ENCODE measurements at regions not wholly inside any gene's neighbourhood (a gene's known extent, or its start where the extent isn't known, plus 50 kb on each side); places are given as distances from the start of the nearest gene placed in this dataset.

DNA sequence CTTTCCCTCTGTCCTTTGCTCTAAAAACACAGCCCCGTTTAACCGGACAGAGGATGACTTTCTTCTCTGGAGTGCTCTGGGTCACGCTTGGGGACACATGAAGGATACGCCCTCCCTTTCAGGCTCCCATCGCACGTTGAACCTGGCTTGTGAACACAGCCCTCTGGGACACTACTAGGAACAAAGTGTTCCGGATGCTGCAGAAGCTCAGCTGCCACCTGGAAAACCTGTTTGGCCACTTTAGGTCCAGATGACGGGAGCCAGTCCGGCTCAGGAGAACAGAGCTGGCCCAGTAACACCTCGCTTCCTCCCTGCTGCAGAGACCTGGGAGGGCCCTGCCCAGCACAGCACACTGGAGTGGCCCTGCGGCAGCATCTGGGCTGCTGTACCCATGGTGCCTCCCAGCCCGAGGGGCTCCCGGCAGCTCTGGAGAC is 60.1 kb downstream of the GADD45G start:
- H4K91ac ChIP-seq (ENCODE audit: low read depth, low read length, poor library complexity) = no peak overlapping the region
- H3K14ac ChIP-seq (ENCODE audit: low read length) = no peak overlapping the region
- no peak overlapping the region for H2AFZ ChIP-seq (ENCODE audit: low read length)
- H2BK12ac ChIP-seq (ENCODE audit: low read length) = no peak overlapping the region
- no peak overlapping the region for H3K4ac ChIP-seq (ENCODE audit: low read length)
- H2BK120ac ChIP-seq (ENCODE audit: low read depth, low read length) = no peak overlapping the region
- H3K18ac ChIP-seq (ENCODE audit: low read length) = peak overlapping the region; percentile 7
- no peak overlapping the region for H3K27ac ChIP-seq (replicated peaks; ENCODE audit: low read length)
- no peaks in the 10 kb centered on the region for H3K36me3 ChIP-seq (replicated peaks in 1 of 2; ENCODE audit: control insufficient read depth in 2 of 2, insufficient read depth in 2 of 2, low read length in 2 of 2)
- H2BK15ac ChIP-seq (ENCODE audit: low read length) = no peak overlapping the region
- H3K4me2 ChIP-seq (ENCODE audit: insufficient read depth, low read length, poor library complexity, severe bottlenecking) = no peak overlapping the region
- no peak for DNase-seq (ENCODE audit: low spot score)
- peak overlapping the region; percentile 20 for H2AK5ac ChIP-seq (ENCODE audit: low read depth, low read length)
- H4K8ac ChIP-seq (ENCODE audit: low read depth, low read length) = no peak overlapping the region
- no peaks in the 10 kb centered on the region for H3K9me3 ChIP-seq (replicated peaks in 1 of 2; ENCODE audit: control insufficient read depth in 2 of 2, insufficient read depth in 1 of 2, low read depth in 1 of 2, low read length in 2 of 2)
- no peaks in the 10 kb centered on the region for H3K79me1 ChIP-seq (ENCODE audit: low read depth, low read length)
- peaks cover 12 to 17% of the 10 kb centered on the region in 2 donors for H3K4me1 ChIP-seq (ENCODE audit: control insufficient read depth in 2 of 2, insufficient read depth in 1 of 2, low read depth in 1 of 2, low read length in 2 of 2)
- no CpG with 5 or more reads among the region's 13 CpGs for WGBS, 2 donors (ENCODE audit: extremely low coverage in 2 of 2, insufficient read length in 2 of 2, insufficient replicate concordance in 1 of 2)
- H3K23ac ChIP-seq (ENCODE audit: low read depth, low read length, poor library complexity) = no peak overlapping the region
- peaks cover 0 to 20% (median 2%) of the 10 kb centered on the region in 3 experiments for H3K27me3 ChIP-seq (ENCODE audit: control insufficient read depth in 3 of 3, insufficient read depth in 3 of 3, low read depth in 1 of 3, low read length in 3 of 3)
- no peak overlapping the region for H3K4me3 ChIP-seq (ENCODE audit: low read length in 2 of 2)
- no peak overlapping the region for H2BK5ac ChIP-seq (ENCODE audit: low read length)
- H3K9ac ChIP-seq (ENCODE audit: low read depth, low read length, poor library complexity) = no peak overlapping the region

DNA sequence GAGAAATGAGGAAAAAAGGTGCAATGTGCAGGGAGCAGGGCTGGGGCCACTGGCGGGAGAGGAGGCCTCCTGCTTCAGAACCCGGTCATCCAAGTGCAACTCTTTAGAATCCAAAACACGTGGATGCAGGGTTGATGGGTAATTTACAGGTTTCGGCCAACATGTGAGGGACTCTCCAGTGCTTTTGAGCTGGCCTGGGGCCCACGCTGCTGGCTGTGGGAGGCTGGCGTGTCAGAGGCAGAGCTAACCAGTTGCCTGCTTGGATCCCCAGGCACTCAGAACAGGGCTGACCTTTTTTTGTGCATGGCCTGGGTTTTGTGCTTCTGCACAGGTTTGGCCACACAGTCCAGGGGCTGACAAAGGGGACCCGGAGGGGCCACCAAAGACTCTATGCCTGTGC is 61.6 kb downstream of the GADD45G start:
- Histone ChIP-seq H3K27ac (replicated peaks; ENCODE audit: low read length) (no peak overlapping the region), H4K91ac (ENCODE audit: low read depth, low read length, poor library complexity) (no peak overlapping the region), H3K36me3 (replicated peaks in 1 of 2; ENCODE audit: control insufficient read depth in 2 of 2, insufficient read depth in 2 of 2, low read length in 2 of 2) (no peaks in the 10 kb centered on the region), H3K23ac (ENCODE audit: low read depth, low read length, poor library complexity) (no peak overlapping the region), H4K8ac (ENCODE audit: low read depth, low read length) (no peak overlapping the region), H3K4me1 (ENCODE audit: control insufficient read depth in 2 of 2, insufficient read depth in 1 of 2, low read depth in 1 of 2, low read length in 2 of 2) (peaks cover 10 to 15% of the 10 kb centered on the region in 2 donors), H2AK5ac (ENCODE audit: low read depth, low read length) (no peak overlapping the region), H2AFZ (ENCODE audit: low read length) (no peak overlapping the region), H3K14ac (ENCODE audit: low read length) (no peak overlapping the region), H3K18ac (ENCODE audit: low read length) (no peak overlapping the region), H2BK120ac (ENCODE audit: low read depth, low read length) (no peak overlapping the region), H3K4me2 (ENCODE audit: insufficient read depth, low read length, poor library complexity, severe bottlenecking) (no peak overlapping the region), H2BK12ac (ENCODE audit: low read length) (no peak overlapping the region), H3K9me3 (replicated peaks in 1 of 2; ENCODE audit: control insufficient read depth in 2 of 2, insufficient read depth in 1 of 2, low read depth in 1 of 2, low read length in 2 of 2) (peaks cover 0 to 3% of the 10 kb centered on the region in 2 donors), H3K9ac (ENCODE audit: low read depth, low read length, poor library complexity) (no peak overlapping the region), H3K4ac (ENCODE audit: low read length) (no peak overlapping the region), H2BK5ac (ENCODE audit: low read length) (no peak overlapping the region), H3K4me3 (ENCODE audit: low read length in 2 of 2) (no peak overlapping the region), H3K27me3 (ENCODE audit: control insufficient read depth in 3 of 3, insufficient read depth in 3 of 3, low read depth in 1 of 3, low read length in 3 of 3) (peaks cover 0 to 14% (median 2%) of the 10 kb centered on the region in 3 experiments), H2BK15ac (ENCODE audit: low read length) (no peak overlapping the region), H3K79me1 (ENCODE audit: low read depth, low read length) (no peaks in the 10 kb centered on the region)
- DNase-seq (ENCODE audit: low spot score) = no peak
- WGBS, 2 donors (ENCODE audit: extremely low coverage in 2 of 2, insufficient read length in 2 of 2, insufficient replicate concordance in 1 of 2) = no CpG with 5 or more reads among the region's 7 CpGs

DNA sequence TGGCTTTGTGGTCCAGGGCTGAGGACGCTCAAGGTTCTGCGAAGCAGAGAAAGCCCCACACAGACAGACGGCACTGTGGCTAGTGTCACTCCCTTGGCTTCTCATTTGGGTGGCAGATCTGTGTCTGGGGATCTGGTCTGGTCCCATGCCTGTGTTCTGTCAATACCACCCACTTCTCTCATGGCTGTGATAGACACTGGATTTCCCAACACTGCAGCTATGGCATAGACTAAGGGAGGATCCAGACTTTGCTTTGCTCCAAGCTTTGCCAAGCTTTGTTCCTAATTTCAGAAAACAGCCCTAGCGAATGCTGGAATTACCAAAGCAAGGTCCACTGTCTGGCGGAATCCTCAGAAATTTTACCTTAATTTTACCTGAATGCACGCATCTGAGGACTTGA is 62.1 kb downstream of the GADD45G start:
- Histone ChIP-seq H3K27ac (replicated peaks; ENCODE audit: low read length) (no peak overlapping the region), H3K4me2 (ENCODE audit: insufficient read depth, low read length, poor library complexity, severe bottlenecking) (no peak overlapping the region), H2BK120ac (ENCODE audit: low read depth, low read length) (no peak overlapping the region), H3K36me3 (replicated peaks in 1 of 2; ENCODE audit: control insufficient read depth in 2 of 2, insufficient read depth in 2 of 2, low read length in 2 of 2) (no peaks in the 10 kb centered on the region), H3K4ac (ENCODE audit: low read length) (no peak overlapping the region), H3K9ac (ENCODE audit: low read depth, low read length, poor library complexity) (no peak overlapping the region), H2AK5ac (ENCODE audit: low read depth, low read length) (no peak overlapping the region), H3K14ac (ENCODE audit: low read length) (no peak overlapping the region), H3K4me1 (ENCODE audit: control insufficient read depth in 2 of 2, insufficient read depth in 1 of 2, low read depth in 1 of 2, low read length in 2 of 2) (peaks cover 5 to 10% of the 10 kb centered on the region in 2 donors), H3K79me1 (ENCODE audit: low read depth, low read length) (no peaks in the 10 kb centered on the region), H3K27me3 (ENCODE audit: control insufficient read depth in 3 of 3, insufficient read depth in 3 of 3, low read depth in 1 of 3, low read length in 3 of 3) (peaks cover 0 to 14% (median 4%) of the 10 kb centered on the region in 3 experiments), H3K23ac (ENCODE audit: low read depth, low read length, poor library complexity) (no peak overlapping the region), H2AFZ (ENCODE audit: low read length) (no peak overlapping the region), H2BK12ac (ENCODE audit: low read length) (no peak overlapping the region), H3K9me3 (replicated peaks in 1 of 2; ENCODE audit: control insufficient read depth in 2 of 2, insufficient read depth in 1 of 2, low read depth in 1 of 2, low read length in 2 of 2) (peaks cover 0 to 5% of the 10 kb centered on the region in 2 donors), H2BK15ac (ENCODE audit: low read length) (no peak overlapping the region), H4K8ac (ENCODE audit: low read depth, low read length) (no peak overlapping the region), H2BK5ac (ENCODE audit: low read length) (no peak overlapping the region), H3K18ac (ENCODE audit: low read length) (no peak overlapping the region), H4K91ac (ENCODE audit: low read depth, low read length, poor library complexity) (no peak overlapping the region), H3K4me3 (ENCODE audit: low read length in 2 of 2) (no peak overlapping the region)
- DNase-seq (ENCODE audit: low spot score) = no peak
- no CpG with 5 or more reads among the region's 6 CpGs for WGBS, 2 donors (ENCODE audit: extremely low coverage in 2 of 2, insufficient read length in 2 of 2, insufficient replicate concordance in 1 of 2)

DNA sequence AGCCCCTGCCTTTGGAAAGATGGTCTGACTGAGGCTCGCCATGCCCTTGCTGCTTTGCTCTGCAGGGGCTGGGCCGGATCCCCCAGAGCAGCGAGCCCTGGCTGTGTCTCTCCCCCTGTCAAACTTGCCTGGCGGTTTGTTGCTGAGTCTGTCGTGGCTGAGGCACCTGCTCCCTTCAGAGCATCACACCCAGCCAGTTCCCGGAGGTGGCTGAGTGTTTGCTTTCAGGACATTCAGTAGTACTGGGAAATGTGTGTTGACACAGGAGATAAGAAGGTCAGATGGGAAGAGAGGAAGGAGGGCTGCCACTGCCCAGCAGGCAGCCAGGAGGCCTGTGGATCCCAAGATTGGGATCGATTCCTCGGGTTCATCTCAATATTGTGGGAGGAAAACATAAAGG is 62.9 kb downstream of the GADD45G start:
- Histone ChIP-seq H3K18ac (ENCODE audit: low read length) (no peak overlapping the region), H3K36me3 (replicated peaks in 1 of 2; ENCODE audit: control insufficient read depth in 2 of 2, insufficient read depth in 2 of 2, low read length in 2 of 2) (no peaks in the 10 kb centered on the region), H3K79me1 (ENCODE audit: low read depth, low read length) (no peaks in the 10 kb centered on the region), H3K4me3 (ENCODE audit: low read length in 2 of 2) (no peak overlapping the region), H2BK12ac (ENCODE audit: low read length) (no peak overlapping the region), H3K14ac (ENCODE audit: low read length) (no peak overlapping the region), H3K27ac (replicated peaks; ENCODE audit: low read length) (no peak overlapping the region), H2BK15ac (ENCODE audit: low read length) (no peak overlapping the region), H2BK120ac (ENCODE audit: low read depth, low read length) (no peak overlapping the region), H3K4me1 (ENCODE audit: control insufficient read depth in 2 of 2, insufficient read depth in 1 of 2, low read depth in 1 of 2, low read length in 2 of 2) (peaks cover 5 to 7% of the 10 kb centered on the region in 2 donors), H4K91ac (ENCODE audit: low read depth, low read length, poor library complexity) (no peak overlapping the region), H4K8ac (ENCODE audit: low read depth, low read length) (no peak overlapping the region), H3K4ac (ENCODE audit: low read length) (no peak overlapping the region), H2AFZ (ENCODE audit: low read length) (peak overlapping the region; percentile 3), H3K9ac (ENCODE audit: low read depth, low read length, poor library complexity) (no peak overlapping the region), H3K23ac (ENCODE audit: low read depth, low read length, poor library complexity) (no peak overlapping the region), H3K9me3 (replicated peaks in 1 of 2; ENCODE audit: control insufficient read depth in 2 of 2, insufficient read depth in 1 of 2, low read depth in 1 of 2, low read length in 2 of 2) (peaks cover 0 to 5% of the 10 kb centered on the region in 2 donors), H3K27me3 (ENCODE audit: control insufficient read depth in 3 of 3, insufficient read depth in 3 of 3, low read depth in 1 of 3, low read length in 3 of 3) (peaks cover 0 to 12% (median 4%) of the 10 kb centered on the region in 3 experiments), H3K4me2 (ENCODE audit: insufficient read depth, low read length, poor library complexity, severe bottlenecking) (no peak overlapping the region), H2BK5ac (ENCODE audit: low read length) (no peak overlapping the region), H2AK5ac (ENCODE audit: low read depth, low read length) (no peak overlapping the region)
- no CpG with 5 or more reads among the region's 8 CpGs for WGBS, 2 donors (ENCODE audit: extremely low coverage in 2 of 2, insufficient read length in 2 of 2, insufficient replicate concordance in 1 of 2)
- no peak for DNase-seq (ENCODE audit: low spot score)

Data from neuronal stem cell (in vitro differentiated cells).